Skeletal muscle satellite cell (primary cell): ENCODE measurements at regions not wholly inside any gene's neighbourhood (a gene's known extent, or its start where the extent isn't known, plus 50 kb on each side); places are given as distances from the start of the nearest gene placed in this dataset.

Source experiments
- H3K27me3 ChIP-seq: 2 replicates; pipeline ENCODE4 v1.7.0; 2013; ENCODE audit warnings: low read length; ENCODE audit not compliant: control insufficient read depth, insufficient read depth
- H3K36me3 ChIP-seq: 2 replicates; pipeline ENCODE4 v1.7.0; 2013; ENCODE audit warnings: mild to moderate bottlenecking, control low read depth, low read length; ENCODE audit not compliant: insufficient read depth
- H3K4me1 ChIP-seq: 2 replicates; pipeline ENCODE4 v1.7.0; 2013; ENCODE audit warnings: low read length; ENCODE audit not compliant: control insufficient read depth, insufficient read depth
- H3K4me2 ChIP-seq: 2 replicates; pipeline ENCODE4 v1.7.0; 2013; ENCODE audit warnings: mild to moderate bottlenecking, low read length
- H3K4me3 ChIP-seq: 2 replicates; pipeline ENCODE4 v1.7.0; 2013; ENCODE audit warnings: low read length
- H3K9ac ChIP-seq: 2 replicates; pipeline ENCODE4 v1.7.0; 2013; ENCODE audit warnings: mild to moderate bottlenecking, low read depth, low read length, moderate library complexity
- H3K9me3 ChIP-seq: replicated peaks from 2 replicates; pipeline ENCODE4 v1.7.0; 2013; ENCODE audit warnings: mild to moderate bottlenecking, control low read depth, low read length

- H3K4me2 ChIP-seq, result no peak overlapping the region
- H3K9ac ChIP-seq, result no peak overlapping the region
These were observed 355.6 kb upstream of the DAB2 start for GRCh38 chr5:39780347-39780746.

GRCh38 chr5:39779831-39780230, 355.1 kb upstream of the DAB2 start:
- Histone ChIP-seq H3K4me3 (no peak overlapping the region), H3K4me1 (peaks cover 20% of the 10 kb centered on the region), H3K36me3 (no peaks in the 10 kb centered on the region), H3K9me3 (no peaks in the 10 kb centered on the region), H3K27me3 (no peaks in the 10 kb centered on the region), H3K4me2 (no peak overlapping the region), H3K9ac (no peak overlapping the region)

More at GRCh38 chr5:39780347-39780746, 355.6 kb upstream of the DAB2 start:
- no peaks in the 10 kb centered on the region for H3K36me3 ChIP-seq
- no peak overlapping the region for H3K4me3 ChIP-seq
- H3K9me3 ChIP-seq, result no peaks in the 10 kb centered on the region
- peaks cover 14% of the 10 kb centered on the region for H3K4me1 ChIP-seq
- no peaks in the 10 kb centered on the region for H3K27me3 ChIP-seq

GRCh38 chr5:39775797-39776365, 351.1 kb upstream of the DAB2 start:
- no peaks in the 10 kb centered on the region for H3K9me3 ChIP-seq
- peak overlapping the region; percentile 30 for H3K9ac ChIP-seq
- H3K4me3 ChIP-seq, result no peak overlapping the region
- H3K4me1 ChIP-seq, result peaks cover 21% of the 10 kb centered on the region
- H3K36me3 ChIP-seq, result no peaks in the 10 kb centered on the region
- no peak overlapping the region for H3K4me2 ChIP-seq
- H3K27me3 ChIP-seq, result no peaks in the 10 kb centered on the region

- H3K27me3 ChIP-seq, result no peaks in the 10 kb centered on the region
- H3K9me3 ChIP-seq, result no peaks in the 10 kb centered on the region
- peak overlapping the region; percentile 48 for H3K9ac ChIP-seq
- peaks cover 21% of the 10 kb centered on the region for H3K4me1 ChIP-seq
- H3K4me3 ChIP-seq, result no peak overlapping the region
- H3K4me2 ChIP-seq, result peak overlapping the region; percentile 24
- no peaks in the 10 kb centered on the region for H3K36me3 ChIP-seq
These were observed 350.5 kb upstream of the DAB2 start for GRCh38 chr5:39775086-39775796.

- Histone ChIP-seq H3K4me2 (peak overlapping the region; percentile 24), H3K4me1 (peaks cover 21% of the 10 kb centered on the region), H3K9ac (peak overlapping the region; percentile 48), H3K36me3 (no peaks in the 10 kb centered on the region), H3K9me3 (no peaks in the 10 kb centered on the region), H3K4me3 (no peak overlapping the region), H3K27me3 (no peaks in the 10 kb centered on the region)
These were observed 349.8 kb upstream of the DAB2 start for GRCh38 chr5:39774605-39775004.

- Histone ChIP-seq H3K27me3 (no peaks in the 10 kb centered on the region), H3K9me3 (no peaks in the 10 kb centered on the region), H3K4me3 (no peak overlapping the region), H3K4me2 (no peak overlapping the region), H3K4me1 (peaks cover 21% of the 10 kb centered on the region), H3K9ac (no peak overlapping the region), H3K36me3 (no peaks in the 10 kb centered on the region)
These were observed 347.5 kb upstream of the DAB2 start for GRCh38 chr5:39772307-39772706.

- Histone ChIP-seq H3K9ac (no peak overlapping the region), H3K4me1 (peaks cover 5% of the 10 kb centered on the region), H3K27me3 (no peaks in the 10 kb centered on the region), H3K4me2 (no peak overlapping the region), H3K36me3 (no peaks in the 10 kb centered on the region), H3K9me3 (no peaks in the 10 kb centered on the region), H3K4me3 (no peak overlapping the region)
These were observed 343.1 kb upstream of the DAB2 start for GRCh38 chr5:39767916-39768315.

GRCh38 chr5:39765366-39765765, 340.6 kb upstream of the DAB2 start:
- Histone ChIP-seq H3K4me1 (peaks cover 18% of the 10 kb centered on the region), H3K4me3 (no peak overlapping the region), H3K9ac (peak overlapping the region; percentile 29)

GRCh38 chr5:39762761-39763160, 338.0 kb upstream of the DAB2 start:
- Histone ChIP-seq H3K36me3 (no peaks in the 10 kb centered on the region), H3K9ac (no peak overlapping the region), H3K4me3 (no peak overlapping the region), H3K9me3 (no peaks in the 10 kb centered on the region), H3K27me3 (no peaks in the 10 kb centered on the region), H3K4me2 (no peak overlapping the region), H3K4me1 (peaks cover 38% of the 10 kb centered on the region)

More at GRCh38 chr5:39765366-39765765, 340.6 kb upstream of the DAB2 start:
- Histone ChIP-seq H3K4me2 (peak overlapping the region; percentile 37), H3K27me3 (no peaks in the 10 kb centered on the region), H3K9me3 (no peaks in the 10 kb centered on the region), H3K36me3 (no peaks in the 10 kb centered on the region)

GRCh38 chr5:39761199-39761950, 336.6 kb upstream of the DAB2 start:
- Histone ChIP-seq H3K9me3 (no peaks in the 10 kb centered on the region), H3K4me2 (peak overlapping the region; percentile 56), H3K36me3 (no peaks in the 10 kb centered on the region), H3K4me3 (no peak overlapping the region), H3K9ac (peak overlapping the region; percentile 84), H3K4me1 (peaks cover 50% of the 10 kb centered on the region), H3K27me3 (no peaks in the 10 kb centered on the region)

- peak overlapping the region; percentile 70 for H3K4me2 ChIP-seq
- H3K4me3 ChIP-seq, result peak overlapping the region; percentile 37
- H3K9ac ChIP-seq, result peak overlapping the region; percentile 84
- H3K36me3 ChIP-seq, result no peaks in the 10 kb centered on the region
- H3K4me1 ChIP-seq, result peaks cover 52% of the 10 kb centered on the region
- H3K27me3 ChIP-seq, result no peaks in the 10 kb centered on the region
- H3K9me3 ChIP-seq, result no peaks in the 10 kb centered on the region
These were observed 335.8 kb upstream of the DAB2 start for GRCh38 chr5:39760385-39761198.
